T1000 (cell line): ENCODE measurements at regions not wholly inside any gene's neighbourhood (a gene's known extent, or its start where the extent isn't known, plus 50 kb on each side); places are given as distances from the start of the nearest gene placed in this dataset.

Source experiments
- DNase-seq: peaks from one replicate; lab custom pipeline; 2025; ENCODE audit warnings: mixed read lengths; lab: John Stamatoyannopoulos, UW

DNA sequence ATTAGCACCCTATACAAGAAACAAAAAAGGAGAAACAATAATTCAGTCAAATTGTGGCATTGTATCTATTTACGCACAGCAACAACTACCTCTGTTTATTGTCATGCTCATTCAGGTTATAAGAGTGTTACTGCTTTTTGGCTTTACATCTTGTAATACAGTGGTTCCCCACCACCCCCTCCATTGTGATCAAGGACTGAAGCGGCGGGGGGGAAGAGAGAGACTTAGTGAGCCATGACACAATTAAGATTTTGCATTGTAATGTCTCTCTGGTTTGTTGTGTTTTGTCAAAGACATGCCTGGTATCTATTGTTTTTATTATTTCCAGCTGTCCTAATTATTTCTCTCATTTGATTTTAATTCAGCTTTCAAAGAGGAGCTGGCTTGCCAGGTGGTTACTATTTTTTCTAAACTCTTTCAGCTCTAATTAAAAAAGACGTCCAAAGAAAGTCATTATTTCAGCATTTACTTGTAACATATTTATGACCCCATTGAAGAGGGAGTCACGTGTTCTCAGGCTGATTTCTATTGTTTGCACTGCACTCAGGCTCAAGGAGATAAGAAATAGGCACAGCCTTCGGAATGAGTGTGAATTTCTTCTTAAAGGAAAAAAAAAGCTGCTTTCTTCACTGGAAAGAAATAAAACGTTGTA, 234.4 kb upstream of the TBL1XR1 start:
- no peak for DNase-seq

DNA sequence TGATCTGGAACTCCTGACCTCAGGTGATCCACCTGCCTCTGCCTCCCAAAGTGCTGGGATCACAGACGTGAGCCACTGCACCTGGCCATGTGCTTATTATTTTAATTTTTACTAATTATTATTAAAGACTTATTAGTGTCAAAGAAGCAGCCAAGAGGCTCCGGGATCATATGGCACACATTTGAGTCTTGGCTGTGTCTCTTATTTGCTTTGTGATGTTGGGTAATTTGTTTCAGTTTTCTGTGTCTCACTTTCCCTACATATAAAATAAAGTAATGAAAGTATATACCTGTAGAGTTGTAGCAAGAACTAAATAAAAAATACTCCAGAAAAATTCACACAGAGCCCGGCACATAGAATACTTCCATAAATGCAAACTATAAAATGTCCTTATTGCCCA, 238.0 kb upstream of the TBL1XR1 start:
- DNase-seq, result no peak

DNA sequence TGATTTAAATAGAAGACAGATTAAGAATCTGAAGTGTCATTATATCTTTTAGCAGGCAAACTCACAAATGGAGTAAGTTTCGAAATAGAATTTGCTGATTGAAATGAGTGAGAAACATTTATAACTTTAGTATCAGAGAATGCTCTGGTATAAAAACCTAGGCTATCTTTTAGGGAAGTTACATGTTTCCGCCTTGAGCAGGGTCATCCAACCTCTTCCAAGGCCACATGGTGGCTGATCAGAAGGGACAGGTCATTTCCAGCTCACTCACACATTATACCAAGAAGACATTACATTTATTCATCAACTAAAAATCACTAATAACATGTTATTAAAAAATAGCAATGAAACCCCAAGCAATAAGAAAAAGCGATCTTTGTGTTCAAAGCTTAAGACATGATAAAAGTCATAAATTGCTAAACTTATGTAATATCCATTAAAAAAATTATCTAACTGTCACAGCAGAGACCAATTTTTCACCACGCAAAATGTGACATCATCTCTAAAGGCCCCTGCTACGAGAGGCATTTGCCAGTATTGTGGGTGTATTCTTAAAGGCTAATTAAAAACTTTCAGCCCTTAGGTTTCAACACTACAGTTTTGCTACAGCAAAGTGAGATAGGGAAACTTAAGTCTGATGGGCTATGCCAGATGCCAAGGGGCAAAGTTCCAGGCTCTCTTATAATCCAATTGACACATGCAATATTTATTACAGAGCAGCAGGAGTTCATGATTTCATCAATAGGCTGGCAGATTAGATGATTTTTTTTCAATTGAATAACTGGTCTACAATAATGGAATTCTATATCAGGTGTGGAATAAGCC, 240.4 kb upstream of the TBL1XR1 start:
- DNase-seq, result no peak

DNA sequence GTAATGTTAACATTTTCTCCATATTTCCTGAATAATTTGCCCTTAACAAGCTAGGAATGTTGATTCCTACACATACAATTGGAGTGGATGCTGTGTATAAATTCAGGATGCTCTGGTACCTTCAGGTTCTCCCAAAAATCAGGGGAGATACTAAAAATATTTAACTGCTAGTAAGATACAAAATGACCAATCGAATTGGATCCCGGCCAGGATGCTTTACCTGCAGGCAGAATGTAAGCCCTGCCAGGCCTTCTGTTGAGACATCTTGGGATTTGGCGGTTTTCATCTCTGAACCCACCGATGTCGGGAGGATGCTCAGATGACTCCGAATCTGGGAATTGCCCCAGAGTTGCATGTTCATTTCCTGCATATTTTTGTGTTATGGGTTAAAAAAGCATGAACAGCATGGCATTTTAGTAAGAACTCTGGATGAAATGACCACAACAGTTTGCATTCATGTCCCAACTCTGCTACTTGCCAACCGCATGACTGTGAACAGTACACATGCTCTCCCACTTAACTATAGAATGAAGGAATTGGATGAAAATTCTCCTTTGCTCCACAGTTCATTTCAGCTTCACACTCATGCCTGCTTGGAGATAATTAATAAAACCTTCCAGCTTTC, 241.4 kb upstream of the TBL1XR1 start:
- DNase-seq, result no peak

DNA sequence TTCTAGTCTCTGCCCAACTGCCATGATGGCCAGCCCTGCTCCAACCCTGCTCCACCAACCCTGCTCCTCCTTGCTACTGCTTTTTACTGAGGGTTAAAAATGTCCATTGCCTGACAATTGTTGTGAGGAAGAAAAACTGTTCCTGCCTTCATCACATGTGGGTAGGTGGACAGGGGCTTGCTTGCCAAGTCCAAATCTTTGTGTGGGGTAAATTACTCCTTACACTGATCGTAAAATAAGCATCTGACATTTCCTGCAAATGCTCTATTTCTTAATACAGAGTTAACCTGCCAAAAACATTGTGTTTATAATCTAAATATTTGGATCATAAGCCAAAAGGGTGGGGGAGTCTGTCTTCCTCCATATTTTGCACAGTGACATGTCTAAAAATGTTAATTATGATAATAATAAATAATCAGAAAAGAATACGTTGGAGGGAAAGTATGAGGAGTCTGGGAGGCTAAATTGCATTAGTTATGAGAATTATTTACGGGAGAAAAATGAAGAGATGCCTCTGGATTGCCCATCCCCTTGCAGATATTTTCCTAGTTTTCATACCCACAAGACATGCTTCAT, 242.5 kb upstream of the TBL1XR1 start:
- DNase-seq, result no peak

DNA sequence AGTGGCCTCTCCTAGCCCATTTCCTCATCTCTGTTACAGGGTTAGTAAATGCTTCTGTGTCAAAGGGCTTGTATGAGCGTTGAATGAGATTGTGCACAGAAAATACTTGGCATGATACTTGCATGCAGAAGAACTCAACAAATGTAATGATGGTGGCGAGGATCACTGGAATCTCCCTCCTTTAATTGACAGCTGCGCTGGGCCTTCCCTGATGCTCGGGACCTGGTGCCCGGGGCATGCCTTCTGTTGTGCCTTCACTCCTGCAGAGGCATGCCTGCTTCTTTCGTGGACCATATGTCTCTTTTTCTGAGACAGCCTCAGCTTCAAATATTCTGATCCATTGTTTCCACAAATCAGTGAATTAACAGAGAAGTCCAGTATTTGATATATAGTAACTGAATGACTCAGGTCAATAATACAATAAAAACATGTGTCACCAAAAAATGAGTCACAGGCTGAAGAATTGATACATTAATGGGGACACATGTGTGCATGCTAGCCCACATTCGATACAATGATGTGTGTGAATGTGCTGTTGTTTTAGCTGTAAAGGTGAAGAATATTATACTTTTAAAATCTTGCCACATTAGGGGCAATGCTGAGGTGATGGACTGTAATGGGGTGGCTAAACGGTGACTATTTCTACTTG, 243.3 kb upstream of the TBL1XR1 start:
- no peak for DNase-seq

DNA sequence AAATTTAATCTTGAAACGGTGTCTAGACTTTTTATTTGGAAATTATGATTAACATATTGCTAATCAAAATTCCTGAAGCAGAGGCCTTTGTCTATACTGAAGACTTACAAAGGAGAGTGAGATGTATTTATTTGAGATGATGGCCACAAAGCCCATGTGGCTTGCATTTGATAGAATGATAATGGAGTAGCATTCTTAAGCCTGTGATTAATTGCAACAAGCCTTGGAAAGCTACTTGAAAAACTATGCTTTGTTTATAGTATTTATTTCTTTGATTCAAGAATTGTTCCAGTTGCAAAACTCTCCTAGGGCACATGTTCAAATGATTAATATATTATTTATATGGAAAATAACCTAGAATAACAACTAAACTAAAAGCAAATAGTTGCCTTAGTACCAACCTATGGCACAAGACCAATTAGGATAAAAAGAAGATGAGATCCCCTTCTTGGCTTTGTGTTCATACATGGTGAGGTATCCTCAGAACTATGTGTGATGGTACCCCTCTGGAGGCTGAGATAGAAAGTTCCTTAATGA, 244.1 kb upstream of the TBL1XR1 start:
- DNase-seq, result no peak

DNA sequence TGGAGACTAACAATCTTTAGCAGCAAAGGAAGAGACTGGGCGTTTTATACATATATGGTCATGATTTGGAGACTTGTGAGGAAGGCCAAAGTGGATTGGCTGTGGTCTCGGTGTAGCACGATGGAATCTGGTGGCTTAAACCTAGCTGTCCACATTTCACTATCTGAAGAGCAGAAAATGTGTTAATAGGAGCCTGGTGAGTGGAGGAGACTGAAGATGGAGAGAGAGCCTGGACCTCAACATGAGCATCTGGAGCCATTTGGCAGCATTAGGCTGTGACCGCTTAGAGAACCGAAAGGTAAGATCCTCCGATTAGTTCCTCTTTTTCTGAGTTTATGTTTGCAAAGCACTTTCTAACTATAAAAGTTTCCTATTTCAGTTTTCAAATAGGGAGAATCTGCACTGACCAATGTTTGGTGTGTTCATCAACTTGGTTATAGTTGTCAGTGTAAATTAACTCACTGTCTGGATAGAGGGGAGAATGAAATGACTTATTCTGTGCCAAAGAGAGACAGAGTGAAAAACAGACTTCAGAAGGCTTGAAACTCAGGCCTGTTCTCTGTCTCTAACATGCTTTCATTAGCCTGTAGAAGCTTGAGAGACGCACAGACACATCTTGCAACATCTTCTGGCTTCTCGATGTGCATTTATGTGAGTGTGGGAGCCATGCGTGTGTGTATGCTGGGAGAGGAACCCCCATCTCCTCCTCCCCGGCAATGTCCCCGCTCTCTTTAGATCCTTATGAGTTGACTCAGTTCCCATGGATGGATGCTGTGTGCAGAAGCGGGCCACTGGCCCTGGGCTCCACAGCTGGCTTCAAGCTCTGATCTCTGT, 244.7 kb upstream of the TBL1XR1 start:
- DNase-seq, result no peak

DNA sequence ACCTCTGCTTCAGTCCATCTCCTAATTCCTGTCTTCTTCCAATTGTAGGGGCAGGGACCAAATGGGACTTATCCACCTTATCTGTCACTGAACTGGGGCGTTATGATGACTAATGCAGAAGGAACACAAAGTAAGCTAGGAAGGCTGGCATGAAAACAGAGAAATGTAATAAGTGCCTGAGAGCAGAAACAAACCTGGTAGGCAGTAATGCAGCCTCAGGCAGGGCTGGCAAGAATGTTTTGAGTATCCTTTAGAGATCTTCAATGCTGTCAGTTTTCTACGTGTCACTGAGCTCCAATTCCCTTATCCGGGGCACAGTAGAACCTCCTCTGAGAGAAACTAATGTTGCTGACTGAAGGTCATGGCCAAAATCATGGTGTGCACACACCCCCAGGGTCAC, 246.2 kb upstream of the TBL1XR1 start:
- DNase-seq, result peak; percentile 54

DNA sequence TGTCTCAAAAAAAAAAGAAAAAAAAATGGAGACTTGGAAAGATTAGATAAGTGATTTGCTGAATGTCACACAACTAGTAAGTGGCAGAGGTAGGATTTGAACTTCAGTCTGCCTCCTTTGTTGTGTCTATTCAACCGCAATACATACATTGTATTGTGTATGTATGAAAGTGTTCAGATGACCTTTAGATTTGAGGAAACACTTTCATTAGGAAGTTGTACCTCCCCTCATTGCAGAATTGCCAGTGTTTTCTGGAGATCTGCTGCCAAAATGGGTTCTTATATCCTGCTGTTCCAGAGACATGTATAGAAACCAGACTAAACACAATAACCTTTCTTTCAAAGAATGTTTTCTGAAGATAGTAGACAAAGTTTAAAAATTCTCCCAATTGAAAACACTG, 247.4 kb upstream of the TBL1XR1 start:
- no peak for DNase-seq

DNA sequence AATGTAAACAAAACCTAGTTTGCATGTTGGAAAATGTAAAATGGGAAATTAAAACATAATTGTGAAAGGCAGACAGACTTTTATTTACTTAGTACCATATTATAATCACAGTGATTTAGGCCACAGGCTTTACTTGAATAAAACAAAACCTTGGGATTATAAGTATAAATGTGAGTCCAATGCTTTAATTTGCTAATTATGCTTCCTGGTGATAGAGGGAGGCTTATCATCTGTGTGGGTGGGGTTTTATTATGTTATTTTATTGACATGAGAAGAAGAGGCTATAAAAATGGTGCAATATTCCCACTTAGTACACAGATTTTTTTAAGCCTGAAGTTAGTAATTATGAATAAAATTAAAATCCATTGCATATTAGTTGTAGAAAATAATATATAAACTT, 248.3 kb upstream of the TBL1XR1 start:
- no peak for DNase-seq

DNA sequence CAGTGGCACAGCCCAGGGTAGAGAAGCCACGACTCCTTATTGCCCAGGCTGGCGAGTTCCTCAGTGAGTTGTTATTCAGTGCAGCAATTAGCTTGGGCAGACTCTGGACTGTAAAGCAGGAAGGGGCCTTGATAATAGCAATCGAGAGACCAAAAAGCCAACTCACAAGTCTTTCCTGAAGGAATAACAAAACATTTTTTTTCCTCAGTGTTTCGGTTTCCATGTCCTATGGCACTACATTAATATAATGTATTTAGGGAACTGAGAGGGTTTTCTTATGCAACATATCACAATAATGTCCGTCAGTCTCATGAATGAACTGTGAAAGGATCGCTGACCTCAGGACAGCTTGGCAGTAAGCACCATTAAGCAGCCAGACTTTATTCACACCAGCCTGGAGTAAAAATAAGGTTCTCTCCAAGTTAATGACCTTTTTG, 248.9 kb upstream of the TBL1XR1 start:
- no peak for DNase-seq

DNA sequence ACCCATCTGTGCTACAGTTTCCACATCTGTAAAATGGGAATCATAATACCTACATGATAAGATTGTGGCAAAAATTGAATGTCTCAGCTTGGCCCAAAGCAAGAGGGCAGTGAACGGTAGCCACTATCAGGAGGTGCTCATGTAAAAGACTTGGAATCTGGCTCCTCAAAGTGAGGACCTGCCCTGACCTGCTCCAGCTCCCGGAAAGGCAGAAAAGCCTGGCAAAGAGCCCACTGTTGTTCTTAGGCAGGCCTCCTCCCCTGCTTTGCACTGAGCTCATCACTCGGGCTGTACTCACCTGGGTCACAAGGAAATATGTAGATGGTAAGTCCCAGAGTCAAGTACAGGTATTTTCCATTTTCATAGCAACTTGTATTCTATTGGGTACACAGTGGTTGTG, 250.7 kb upstream of the TBL1XR1 start:
- no peak for DNase-seq

DNA sequence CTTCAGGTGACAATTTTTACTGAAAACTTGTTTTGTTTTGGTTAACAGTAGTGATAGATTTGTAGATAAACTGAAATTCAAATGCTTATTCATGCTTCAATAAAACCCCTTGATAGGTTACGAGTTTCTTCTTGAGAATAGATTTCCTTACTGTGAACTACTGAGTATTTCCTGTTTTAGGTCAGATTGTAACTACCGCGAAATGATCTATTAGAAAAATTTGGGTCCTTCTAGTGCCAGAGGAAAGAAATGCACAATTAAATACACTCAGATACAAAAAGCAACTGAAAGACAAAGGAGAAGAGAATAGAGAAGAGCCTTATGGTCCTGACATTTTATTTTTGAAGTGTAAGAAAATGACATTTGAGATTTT, 251.7 kb upstream of the TBL1XR1 start:
- DNase-seq, result no peak

DNA sequence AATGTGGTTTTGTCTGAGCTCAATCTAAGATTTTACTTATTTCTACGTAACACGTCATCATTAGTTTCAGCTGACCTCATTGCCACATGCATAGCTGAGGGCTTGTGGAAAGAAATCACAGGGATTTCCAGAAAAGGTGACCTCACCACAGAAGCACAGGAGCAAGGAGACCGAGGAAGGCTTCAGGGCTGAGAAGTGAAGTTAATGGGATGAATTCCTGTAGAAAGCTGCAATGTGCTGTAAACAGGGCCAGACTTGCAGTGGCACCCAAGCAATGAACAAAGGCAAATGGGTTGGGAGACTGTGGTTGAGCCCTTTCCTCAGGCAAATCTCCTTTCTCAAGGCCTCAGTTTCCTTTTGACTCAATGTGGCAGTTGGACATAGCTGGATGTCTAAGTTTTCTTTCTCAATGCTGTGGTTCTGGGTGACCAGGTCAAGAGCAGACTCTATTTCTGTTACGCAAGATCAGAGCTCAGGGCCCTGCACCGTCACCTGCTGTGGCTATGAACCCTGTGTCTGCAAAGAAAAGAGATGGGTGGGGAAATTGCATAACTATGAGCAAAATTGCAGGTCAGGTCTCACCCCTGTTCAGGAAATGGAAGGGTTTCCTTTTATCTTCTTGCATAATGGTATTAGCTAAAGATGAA, 252.2 kb upstream of the TBL1XR1 start:
- DNase-seq, result peak; percentile 45

DNA sequence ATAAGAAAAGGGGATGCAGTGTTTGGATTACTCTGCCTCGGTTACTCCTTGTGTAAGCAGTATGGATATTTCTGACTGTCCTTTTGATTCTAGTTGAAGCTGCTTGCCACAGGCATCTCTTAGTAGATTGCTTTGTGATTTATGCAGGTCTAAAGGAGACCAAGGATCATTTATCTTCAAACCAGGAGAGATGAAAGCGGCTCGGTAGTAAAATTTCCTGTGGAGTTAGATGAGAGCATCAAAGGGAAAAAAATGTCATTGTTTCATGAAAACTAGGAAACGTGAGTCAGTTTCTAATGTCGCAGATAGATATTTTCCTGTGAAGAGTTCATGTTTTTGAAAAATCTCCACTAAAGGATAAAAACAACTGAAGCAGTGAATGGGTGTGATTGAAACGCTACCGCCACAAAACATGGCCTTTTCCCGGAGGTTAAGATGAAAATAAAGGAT, 254.0 kb upstream of the TBL1XR1 start:
- DNase-seq, result no peak

DNA sequence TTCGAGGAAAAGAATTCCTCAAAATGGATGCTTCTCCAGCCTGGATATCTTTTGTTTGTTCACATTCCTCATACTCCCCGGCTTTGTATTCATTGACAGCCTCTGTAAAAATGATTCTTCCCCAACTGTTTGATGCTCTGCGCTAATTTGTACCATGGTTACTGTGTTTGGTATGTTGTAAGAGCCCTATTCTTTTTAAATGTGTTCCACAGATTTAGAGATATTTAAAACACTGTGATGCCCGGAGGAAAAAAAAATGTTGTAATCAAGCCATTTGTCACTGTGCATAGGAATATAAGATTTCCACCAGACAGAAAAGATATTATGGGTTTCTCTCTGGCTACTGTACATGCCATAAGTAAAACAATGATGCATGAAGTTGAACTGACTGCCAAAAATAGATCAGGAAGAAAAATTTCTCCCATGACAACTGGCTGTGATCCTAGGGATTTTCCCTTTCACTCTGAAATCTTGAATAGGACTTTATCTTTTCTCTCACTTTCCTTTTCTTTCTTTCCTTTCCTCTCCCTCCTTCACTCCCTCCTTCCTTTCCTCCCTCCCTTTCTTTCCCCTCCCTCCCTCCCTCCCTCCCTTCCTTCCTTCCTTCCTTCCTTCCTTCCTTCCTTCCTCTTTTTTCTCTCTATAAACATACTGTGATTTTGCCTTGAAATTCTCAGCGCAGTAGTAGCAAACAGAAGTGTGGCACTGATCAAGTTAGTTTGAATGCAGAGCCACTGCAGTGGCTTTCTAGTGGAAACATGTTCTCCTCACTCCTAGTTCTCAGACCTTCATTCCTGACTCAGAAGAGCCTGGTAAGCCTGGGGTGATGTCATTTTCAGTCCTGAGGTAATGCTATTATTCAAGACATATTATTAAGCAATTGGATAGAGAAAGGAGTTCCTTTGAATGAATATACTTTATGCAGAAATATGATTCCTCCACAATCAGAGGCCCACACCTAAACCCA, 254.9 kb upstream of the TBL1XR1 start:
- no peak for DNase-seq

DNA sequence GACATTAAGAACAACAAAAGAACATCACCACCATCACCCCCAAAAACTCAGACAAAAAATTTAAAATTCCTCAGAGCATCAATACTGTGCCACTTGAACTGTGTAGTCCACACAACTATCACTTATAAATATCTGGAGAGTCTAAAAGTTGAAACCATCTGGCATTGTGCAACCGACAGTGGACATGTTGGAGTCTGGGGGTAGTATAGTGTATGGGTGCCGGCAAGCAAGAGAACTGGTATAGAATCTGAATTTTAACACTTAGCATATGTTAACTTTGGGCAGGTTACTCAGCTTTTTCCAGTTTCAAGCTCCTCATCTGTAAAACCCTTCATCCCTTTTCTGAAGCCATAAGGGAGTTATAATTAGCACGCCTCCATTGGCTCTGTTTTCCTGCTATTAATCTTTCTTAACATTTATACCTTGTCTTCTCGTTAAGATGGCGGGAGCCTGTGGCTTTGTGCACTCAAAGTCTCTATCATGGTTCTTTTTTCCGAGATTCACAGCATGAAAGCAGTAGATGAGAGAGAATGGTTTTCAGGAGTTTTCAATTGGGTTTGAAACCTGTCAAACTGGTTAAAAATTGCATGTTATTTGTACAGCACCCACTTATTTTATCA, 255.7 kb upstream of the TBL1XR1 start:
- no peak for DNase-seq

DNA sequence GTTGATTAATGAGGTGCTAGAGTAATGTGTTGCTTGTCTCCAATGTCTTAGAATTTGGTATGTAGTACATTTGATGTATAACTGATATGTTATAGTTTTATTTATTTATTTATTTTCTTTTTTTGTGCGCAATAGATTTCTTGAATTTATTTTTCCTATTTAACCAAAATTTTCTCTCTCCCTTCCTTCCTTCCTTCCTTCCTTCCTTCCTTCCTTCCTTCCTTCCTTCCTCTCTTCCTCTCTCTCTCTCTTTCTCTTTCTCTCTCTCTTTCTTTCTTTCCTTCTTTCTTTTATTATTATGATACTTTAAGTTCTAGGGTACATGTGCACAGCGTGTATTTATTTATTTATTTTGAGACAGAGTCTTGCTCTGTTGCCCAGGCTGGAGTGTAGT, 256.2 kb upstream of the TBL1XR1 start:
- no peak for DNase-seq
